ENCODE measurements at regions not wholly inside any gene's neighbourhood (a gene's known extent, or its start where the extent isn't known, plus 50 kb on each side); places are given as distances from the start of the nearest gene placed in this dataset.

DNA sequence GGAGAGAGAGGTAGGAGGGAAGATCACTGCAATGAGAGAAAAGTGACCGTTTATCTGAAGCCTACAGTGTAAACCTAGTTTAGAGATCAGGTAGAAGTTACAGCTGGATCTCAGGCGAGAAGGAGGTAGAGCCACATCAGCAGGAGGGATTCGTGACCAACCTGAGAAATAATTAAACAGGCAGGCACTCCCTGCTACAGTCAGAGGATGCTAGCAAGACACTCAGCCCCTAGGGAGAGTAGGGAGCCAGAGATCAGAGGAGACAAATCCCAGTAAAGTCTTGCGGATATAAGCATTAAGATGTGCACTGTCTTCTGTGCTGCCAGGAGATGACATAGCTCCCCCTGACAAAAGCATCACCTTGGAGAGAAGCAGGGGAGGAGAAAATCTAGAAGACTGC, 629.1 kb upstream of the SLC39A10 start:
- H3K4me1 Mint-ChIP-seq (ENCODE audit: unreplicated experiment) = no peaks in the 10 kb centered on the region
- no peak for DNase-seq (ENCODE audit: extremely low spot score, unreplicated experiment)
- TF ChIP-seq, protein P1, sequence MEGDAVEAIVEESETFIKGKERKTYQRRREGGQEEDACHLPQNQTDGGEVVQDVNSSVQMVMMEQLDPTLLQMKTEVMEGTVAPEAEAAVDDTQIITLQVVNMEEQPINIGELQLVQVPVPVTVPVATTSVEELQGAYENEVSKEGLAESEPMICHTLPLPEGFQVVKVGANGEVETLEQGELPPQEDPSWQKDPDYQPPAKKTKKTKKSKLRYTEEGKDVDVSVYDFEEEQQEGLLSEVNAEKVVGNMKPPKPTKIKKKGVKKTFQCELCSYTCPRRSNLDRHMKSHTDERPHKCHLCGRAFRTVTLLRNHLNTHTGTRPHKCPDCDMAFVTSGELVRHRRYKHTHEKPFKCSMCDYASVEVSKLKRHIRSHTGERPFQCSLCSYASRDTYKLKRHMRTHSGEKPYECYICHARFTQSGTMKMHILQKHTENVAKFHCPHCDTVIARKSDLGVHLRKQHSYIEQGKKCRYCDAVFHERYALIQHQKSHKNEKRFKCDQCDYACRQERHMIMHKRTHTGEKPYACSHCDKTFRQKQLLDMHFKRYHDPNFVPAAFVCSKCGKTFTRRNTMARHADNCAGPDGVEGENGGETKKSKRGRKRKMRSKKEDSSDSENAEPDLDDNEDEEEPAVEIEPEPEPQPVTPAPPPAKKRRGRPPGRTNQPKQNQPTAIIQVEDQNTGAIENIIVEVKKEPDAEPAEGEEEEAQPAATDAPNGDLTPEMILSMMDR (IDR thresholded peaks at IDR 0.05) = no peak

GRCh38 chr2:195026261-195026660, 630.8 kb upstream of the SLC39A10 start:
- no peak for DNase-seq (ENCODE audit: extremely low spot score, unreplicated experiment)
- H3K4me3 Mint-ChIP-seq (ENCODE audit: unreplicated experiment) = no peak overlapping the region
- TF ChIP-seq, protein P1 (IDR thresholded peaks at IDR 0.05) = no peak
- no peaks in the 10 kb centered on the region for H3K4me1 Mint-ChIP-seq (ENCODE audit: unreplicated experiment)
- no peak overlapping the region for H3K27ac Mint-ChIP-seq (ENCODE audit: unreplicated experiment)
- no peaks in the 10 kb centered on the region for H3K9me3 Mint-ChIP-seq (ENCODE audit: unreplicated experiment)
- H3K27me3 Mint-ChIP-seq (ENCODE audit: unreplicated experiment) = peaks cover 4% of the 10 kb centered on the region
- H3K36me3 Mint-ChIP-seq (ENCODE audit: unreplicated experiment) = no peaks in the 10 kb centered on the region

More for the DNA sequence above, 629.1 kb upstream of the SLC39A10 start:
- H3K36me3 Mint-ChIP-seq (ENCODE audit: unreplicated experiment) = no peaks in the 10 kb centered on the region
- no peak overlapping the region for H3K27ac Mint-ChIP-seq (ENCODE audit: unreplicated experiment)
- H3K9me3 Mint-ChIP-seq (ENCODE audit: unreplicated experiment) = no peaks in the 10 kb centered on the region
- no peak overlapping the region for H3K4me3 Mint-ChIP-seq (ENCODE audit: unreplicated experiment)
- peaks cover 4% of the 10 kb centered on the region for H3K27me3 Mint-ChIP-seq (ENCODE audit: unreplicated experiment)

DNA sequence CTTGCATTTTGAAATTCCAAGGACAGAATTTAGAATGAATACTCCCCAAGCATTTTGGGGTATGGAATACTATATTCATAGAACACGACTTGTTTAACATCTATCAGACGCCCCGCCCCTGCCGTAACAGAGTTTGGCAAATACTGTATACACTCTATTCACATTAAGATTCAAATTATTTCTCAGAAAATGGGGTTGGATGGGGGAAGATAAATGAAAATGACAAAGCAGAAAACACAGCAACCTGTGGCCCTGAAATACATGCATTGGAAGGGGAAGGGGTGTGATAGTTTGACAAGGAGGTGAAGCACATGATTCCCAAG, 634.6 kb upstream of the SLC39A10 start:
- no peak overlapping the region for H3K4me3 Mint-ChIP-seq (ENCODE audit: unreplicated experiment)
- TF ChIP-seq, protein P1 (IDR thresholded peaks at IDR 0.05) = no peak
- H3K9me3 Mint-ChIP-seq (ENCODE audit: unreplicated experiment) = no peaks in the 10 kb centered on the region
- no peaks in the 10 kb centered on the region for H3K36me3 Mint-ChIP-seq (ENCODE audit: unreplicated experiment)
- DNase-seq (ENCODE audit: extremely low spot score, unreplicated experiment) = no peak
- H3K27me3 Mint-ChIP-seq (ENCODE audit: unreplicated experiment) = no peaks in the 10 kb centered on the region
- no peaks in the 10 kb centered on the region for H3K4me1 Mint-ChIP-seq (ENCODE audit: unreplicated experiment)
- no peak overlapping the region for H3K27ac Mint-ChIP-seq (ENCODE audit: unreplicated experiment)

DNA sequence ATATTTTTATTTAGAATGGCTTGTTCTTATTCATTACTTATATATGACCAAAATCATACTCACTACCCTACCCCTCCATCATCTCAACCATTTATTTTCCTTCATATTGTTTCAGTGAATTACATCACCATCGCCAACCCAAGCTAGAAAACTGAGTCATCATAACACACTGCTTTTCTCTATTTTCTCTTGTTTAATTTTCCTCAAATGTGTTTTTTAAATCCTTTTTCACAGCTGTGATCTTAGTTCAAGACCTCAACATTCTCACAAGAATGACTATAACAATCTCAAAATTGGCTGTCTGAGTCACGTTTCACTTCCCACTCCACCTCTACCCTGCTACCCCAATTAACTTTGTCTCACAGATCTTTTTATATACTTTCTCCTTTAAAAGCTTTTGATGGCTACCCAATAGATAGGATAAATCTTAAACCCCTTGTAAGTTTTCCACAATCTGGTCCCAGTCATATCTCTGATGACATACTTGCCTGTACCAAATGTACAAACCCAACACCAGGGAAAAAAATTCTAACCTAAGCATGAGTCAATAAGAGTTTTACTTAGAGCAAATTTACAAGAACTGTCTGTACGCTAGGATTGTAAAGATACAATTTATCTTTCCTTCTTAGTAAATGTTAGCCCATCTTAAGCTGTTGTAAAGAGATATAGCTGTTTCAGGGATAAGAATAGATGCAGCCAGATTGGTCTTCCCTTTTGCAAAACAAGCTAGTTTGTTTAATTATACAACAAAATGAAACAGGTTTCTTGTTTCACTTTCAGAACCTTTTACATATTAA, 635.1 kb upstream of the SLC39A10 start:
- Mint-ChIP-seq H3K27ac (ENCODE audit: unreplicated experiment) (no peak overlapping the region), H3K36me3 (ENCODE audit: unreplicated experiment) (no peaks in the 10 kb centered on the region), H3K27me3 (ENCODE audit: unreplicated experiment) (peaks cover under 1% of the 10 kb centered on the region), H3K4me3 (ENCODE audit: unreplicated experiment) (no peak overlapping the region), H3K4me1 (ENCODE audit: unreplicated experiment) (no peaks in the 10 kb centered on the region), H3K9me3 (ENCODE audit: unreplicated experiment) (no peaks in the 10 kb centered on the region)
- TF ChIP-seq, protein P1 (IDR thresholded peaks at IDR 0.05) = no peak
- DNase-seq (ENCODE audit: extremely low spot score, unreplicated experiment) = no peak

- H3K27me3 Mint-ChIP-seq (ENCODE audit: unreplicated experiment) = peaks cover 3% of the 10 kb centered on the region
- no peak overlapping the region for H3K27ac Mint-ChIP-seq (ENCODE audit: unreplicated experiment)
- no peak overlapping the region for H3K4me3 Mint-ChIP-seq (ENCODE audit: unreplicated experiment)
- TF ChIP-seq, protein P1 (IDR thresholded peaks at IDR 0.05) = no peak
- H3K9me3 Mint-ChIP-seq (ENCODE audit: unreplicated experiment) = no peaks in the 10 kb centered on the region
- DNase-seq (ENCODE audit: extremely low spot score, unreplicated experiment) = no peak
- H3K36me3 Mint-ChIP-seq (ENCODE audit: unreplicated experiment) = no peaks in the 10 kb centered on the region
- no peaks in the 10 kb centered on the region for H3K4me1 Mint-ChIP-seq (ENCODE audit: unreplicated experiment)
These were observed 638.6 kb upstream of the SLC39A10 start for GRCh38 chr2:195018462-195018861.

Measured in osteocyte (in vitro differentiated cells).